GM12865 (cell line): ENCODE measurements at regions not wholly inside any gene's neighbourhood (a gene's known extent, or its start where the extent isn't known, plus 50 kb on each side); places are given as distances from the start of the nearest gene placed in this dataset.

ENCODE experiments used
- DNase-seq: peaks from one replicate; pipeline ENCODE4 v3.0.0; 2010; ENCODE audit warnings: low read depth
- H3K4me3 ChIP-seq: 2 replicates; pipeline ENCODE4 v1.5.1; 2011; ENCODE audit warnings: mild to moderate bottlenecking, low read depth, low read length, control low read depth
- CTCF ChIP-seq: IDR thresholded peaks from 2 replicates; pipeline ENCODE4 v1.5.1; 2011; ENCODE audit warnings: low read length, control low read depth, low read depth, inconsistent platforms; ENCODE audit not compliant: insufficient read depth; ENCODE audit errors: missing control alignments

GRCh38 chr14:22325676-22326400 lies 263.2 kb downstream of the DAD1 start:
- H3K4me3 ChIP-seq, result no peak overlapping the region
- TF ChIP-seq CTCF, result no peak
- DNase-seq, result no peak

GRCh38 chr14:22320362-22320750 lies 268.7 kb downstream of the DAD1 start:
- DNase-seq, result no peak
- no peak for TF ChIP-seq CTCF
- no peak overlapping the region for H3K4me3 ChIP-seq

- peak; percentile 75 for DNase-seq
- TF ChIP-seq CTCF, result peak; percentile 68
- H3K4me3 ChIP-seq, result no peak overlapping the region
Measured at GRCh38 chr14:22319526-22320361, 269.3 kb downstream of the DAD1 start.

GRCh38 chr14:22318951-22319350 lies 270.1 kb downstream of the DAD1 start:
- H3K4me3 ChIP-seq, result no peak overlapping the region
- no peak for DNase-seq
- no peak for TF ChIP-seq CTCF

- H3K4me3 ChIP-seq, result no peak overlapping the region
Measured at GRCh38 chr14:22316473-22316872, 272.6 kb downstream of the DAD1 start.

GRCh38 chr14:22315336-22315735 lies 273.7 kb downstream of the DAD1 start:
- no peak for TF ChIP-seq CTCF
- no peak overlapping the region for H3K4me3 ChIP-seq
- no peak for DNase-seq

More at GRCh38 chr14:22316473-22316872, 272.6 kb downstream of the DAD1 start:
- no peak for TF ChIP-seq CTCF
- no peak for DNase-seq
